HG03571 (cell line): ENCODE measurements at regions not wholly inside any gene's neighbourhood (a gene's known extent, or its start where the extent isn't known, plus 50 kb on each side); places are given as distances from the start of the nearest gene placed in this dataset.

Experiments
- ATAC-seq: cut with Tn5 transposase; IDR thresholded peaks from one replicate; pipeline ENCODE4 v1.9.1; 2021; ENCODE audit not compliant: unreplicated experiment

GRCh38 chr2:133666621-133667020, 98.4 kb upstream of the NCKAP5 start:
- no peak for ATAC-seq

- no peak for ATAC-seq
Observed at GRCh38 chr2:133667085-133667484, 98.8 kb upstream of the NCKAP5 start.

GRCh38 chr2:133667968-133668367, 99.7 kb upstream of the NCKAP5 start:
- no peak for ATAC-seq

- ATAC-seq, result no peak
Observed at GRCh38 chr2:133668547-133668946, 100.3 kb upstream of the NCKAP5 start.

GRCh38 chr2:133673305-133673905, 105.1 kb upstream of the NCKAP5 start:
- no peak for ATAC-seq

GRCh38 chr2:133674066-133674432, 105.8 kb upstream of the NCKAP5 start:
- no peak for ATAC-seq

- ATAC-seq, result no peak
Observed at GRCh38 chr2:133674433-133675331, 106.4 kb upstream of the NCKAP5 start.

- ATAC-seq, result no peak
Observed at GRCh38 chr2:133676392-133677130, 108.3 kb upstream of the NCKAP5 start.

GRCh38 chr2:133680343-133681049, 112.2 kb upstream of the NCKAP5 start:
- ATAC-seq, result no peak

GRCh38 chr2:133682347-133682746, 114.1 kb upstream of the NCKAP5 start:
- no peak for ATAC-seq

- ATAC-seq, result no peak
Observed at GRCh38 chr2:133682906-133683305, 114.6 kb upstream of the NCKAP5 start.

GRCh38 chr2:133685636-133686215, 117.5 kb upstream of the NCKAP5 start:
- ATAC-seq, result no peak

- ATAC-seq, result no peak
Observed at GRCh38 chr2:133690780-133691179, 122.5 kb upstream of the NCKAP5 start.

GRCh38 chr2:133691336-133691735, 123.1 kb upstream of the NCKAP5 start:
- no peak for ATAC-seq

- no peak for ATAC-seq
Observed at GRCh38 chr2:133705287-133705686, 137.0 kb upstream of the NCKAP5 start.

GRCh38 chr2:133710613-133711012, 142.3 kb upstream of the NCKAP5 start:
- ATAC-seq, result no peak

GRCh38 chr2:133711201-133711600, 142.9 kb upstream of the NCKAP5 start:
- no peak for ATAC-seq

- ATAC-seq, result no peak
Observed at GRCh38 chr2:133711806-133712205, 143.5 kb upstream of the NCKAP5 start.

GRCh38 chr2:133712369-133712768, 144.1 kb upstream of the NCKAP5 start:
- no peak for ATAC-seq

- ATAC-seq, result no peak
Observed at GRCh38 chr2:133713049-133713580, 144.9 kb upstream of the NCKAP5 start.

- no peak for ATAC-seq
Observed at GRCh38 chr2:133716166-133716565, 147.9 kb upstream of the NCKAP5 start.
